Ovary (tissue), 3 donors: ENCODE measurements at regions not wholly inside any gene's neighbourhood (a gene's known extent, or its start where the extent isn't known, plus 50 kb on each side); places are given as distances from the start of the nearest gene placed in this dataset.

ENCODE experiments used
- EP300 ChIP-seq: sonication (generic); formaldehyde crosslinking; IDR thresholded peaks from one replicate; pipeline ENCODE4 v1.6.1; 2017; ENCODE audit warnings: antibody characterized with exemption
- POLR2A ChIP-seq: fragments of 450-650 bp; IDR thresholded peaks from one replicate; pipeline ENCODE4 v1.6.1; 2017; ENCODE audit warnings: antibody characterized with exemption, mild to moderate bottlenecking, moderate library complexity
- TF ChIP-seq, protein P1 (sequence below), 3 donors: fragments of 450-650 bp in 2 of 3; fragments of 200-600 bp in 1 of 3; IDR thresholded peaks; one replicate each; pipeline versions ENCODE4 v1.5.1 to v1.8.0; 2016 to 2022; ENCODE audit warnings: antibody characterized with exemption in 3 of 3, mild to moderate bottlenecking in 1 of 3
- donor health status: DM: no; HTN: no; CAD: no.

DNA sequence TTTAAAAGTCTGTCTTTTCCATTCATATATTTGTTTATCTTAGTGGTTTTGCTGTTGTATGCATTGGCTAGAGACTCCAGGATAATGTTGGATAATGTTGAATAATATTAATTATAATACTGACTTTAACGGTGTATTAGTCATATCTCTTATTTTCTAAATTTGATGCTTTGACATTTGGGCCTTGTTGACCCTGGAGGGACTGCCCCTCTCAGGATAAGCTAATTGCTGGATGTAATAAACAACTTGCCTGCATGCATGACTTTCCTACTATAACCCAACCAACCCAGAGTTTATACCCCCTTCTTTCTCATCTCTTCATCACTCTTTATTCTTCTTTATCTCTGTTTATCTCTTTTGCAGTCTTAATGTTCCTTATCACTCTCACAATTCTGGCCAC, 90.9 kb upstream of the ABI1 start:
- TF ChIP-seq, protein P1, sequence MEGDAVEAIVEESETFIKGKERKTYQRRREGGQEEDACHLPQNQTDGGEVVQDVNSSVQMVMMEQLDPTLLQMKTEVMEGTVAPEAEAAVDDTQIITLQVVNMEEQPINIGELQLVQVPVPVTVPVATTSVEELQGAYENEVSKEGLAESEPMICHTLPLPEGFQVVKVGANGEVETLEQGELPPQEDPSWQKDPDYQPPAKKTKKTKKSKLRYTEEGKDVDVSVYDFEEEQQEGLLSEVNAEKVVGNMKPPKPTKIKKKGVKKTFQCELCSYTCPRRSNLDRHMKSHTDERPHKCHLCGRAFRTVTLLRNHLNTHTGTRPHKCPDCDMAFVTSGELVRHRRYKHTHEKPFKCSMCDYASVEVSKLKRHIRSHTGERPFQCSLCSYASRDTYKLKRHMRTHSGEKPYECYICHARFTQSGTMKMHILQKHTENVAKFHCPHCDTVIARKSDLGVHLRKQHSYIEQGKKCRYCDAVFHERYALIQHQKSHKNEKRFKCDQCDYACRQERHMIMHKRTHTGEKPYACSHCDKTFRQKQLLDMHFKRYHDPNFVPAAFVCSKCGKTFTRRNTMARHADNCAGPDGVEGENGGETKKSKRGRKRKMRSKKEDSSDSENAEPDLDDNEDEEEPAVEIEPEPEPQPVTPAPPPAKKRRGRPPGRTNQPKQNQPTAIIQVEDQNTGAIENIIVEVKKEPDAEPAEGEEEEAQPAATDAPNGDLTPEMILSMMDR (IDR thresholded peaks at IDR 0.05) = no peak
- no peak for TF ChIP-seq POLR2A
- no peak for TF ChIP-seq EP300
